Kidney epithelial cell (primary cell): ENCODE measurements at regions not wholly inside any gene's neighbourhood (a gene's known extent, or its start where the extent isn't known, plus 50 kb on each side); places are given as distances from the start of the nearest gene placed in this dataset.

Source experiments
- DNase-seq: peaks from one replicate; pipeline ENCODE4 v3.0.0-alpha.2; 2010; ENCODE audit warnings: low read depth
- H3K27me3 ChIP-seq: 2 replicates; pipeline ENCODE4 v1.6.0; 2011; ENCODE audit warnings: low read length; ENCODE audit not compliant: control insufficient read depth, insufficient read depth
- H3K36me3 ChIP-seq: 2 replicates; pipeline ENCODE4 v1.5.1; 2011; ENCODE audit warnings: low read length; ENCODE audit not compliant: control insufficient read depth, insufficient read depth
- H3K4me3 ChIP-seq: 2 replicates; pipeline ENCODE4 v1.5.1; 2011; ENCODE audit warnings: low read depth, mild to moderate bottlenecking, control low read depth, low read length
- TF ChIP-seq, protein P1 (sequence below): IDR thresholded peaks from 2 replicates; pipeline ENCODE4 v1.5.1; 2011; ENCODE audit warnings: mild to moderate bottlenecking, moderate library complexity, low read length, control low read depth, inconsistent platforms; ENCODE audit not compliant: insufficient read depth, poor library complexity, severe bottlenecking

- H3K27me3 ChIP-seq = no peaks in the 10 kb centered on the region
- H3K36me3 ChIP-seq = no peaks in the 10 kb centered on the region
- TF ChIP-seq, protein P1, sequence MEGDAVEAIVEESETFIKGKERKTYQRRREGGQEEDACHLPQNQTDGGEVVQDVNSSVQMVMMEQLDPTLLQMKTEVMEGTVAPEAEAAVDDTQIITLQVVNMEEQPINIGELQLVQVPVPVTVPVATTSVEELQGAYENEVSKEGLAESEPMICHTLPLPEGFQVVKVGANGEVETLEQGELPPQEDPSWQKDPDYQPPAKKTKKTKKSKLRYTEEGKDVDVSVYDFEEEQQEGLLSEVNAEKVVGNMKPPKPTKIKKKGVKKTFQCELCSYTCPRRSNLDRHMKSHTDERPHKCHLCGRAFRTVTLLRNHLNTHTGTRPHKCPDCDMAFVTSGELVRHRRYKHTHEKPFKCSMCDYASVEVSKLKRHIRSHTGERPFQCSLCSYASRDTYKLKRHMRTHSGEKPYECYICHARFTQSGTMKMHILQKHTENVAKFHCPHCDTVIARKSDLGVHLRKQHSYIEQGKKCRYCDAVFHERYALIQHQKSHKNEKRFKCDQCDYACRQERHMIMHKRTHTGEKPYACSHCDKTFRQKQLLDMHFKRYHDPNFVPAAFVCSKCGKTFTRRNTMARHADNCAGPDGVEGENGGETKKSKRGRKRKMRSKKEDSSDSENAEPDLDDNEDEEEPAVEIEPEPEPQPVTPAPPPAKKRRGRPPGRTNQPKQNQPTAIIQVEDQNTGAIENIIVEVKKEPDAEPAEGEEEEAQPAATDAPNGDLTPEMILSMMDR = no peak
- H3K4me3 ChIP-seq = no peak overlapping the region
- DNase-seq = no peak
These were observed 429.1 kb downstream of the RNF144A start for GRCh38 chr2:7346336-7346735.

GRCh38 chr2:7348761-7349160 is 431.5 kb downstream of the RNF144A start:
- H3K4me3 ChIP-seq = no peak overlapping the region
- TF ChIP-seq, protein P1 = no peak
- DNase-seq = no peak
- no peaks in the 10 kb centered on the region for H3K36me3 ChIP-seq
- H3K27me3 ChIP-seq = no peaks in the 10 kb centered on the region

GRCh38 chr2:7352191-7352590 is 435.0 kb downstream of the RNF144A start:
- DNase-seq = no peak
- H3K27me3 ChIP-seq = no peaks in the 10 kb centered on the region
- no peaks in the 10 kb centered on the region for H3K36me3 ChIP-seq
- H3K4me3 ChIP-seq = no peak overlapping the region
- TF ChIP-seq, protein P1 = no peak

GRCh38 chr2:7353571-7353970 is 436.4 kb downstream of the RNF144A start:
- H3K27me3 ChIP-seq = no peaks in the 10 kb centered on the region
- no peak overlapping the region for H3K4me3 ChIP-seq
- no peaks in the 10 kb centered on the region for H3K36me3 ChIP-seq
- TF ChIP-seq, protein P1 = no peak
- no peak for DNase-seq

DNA sequence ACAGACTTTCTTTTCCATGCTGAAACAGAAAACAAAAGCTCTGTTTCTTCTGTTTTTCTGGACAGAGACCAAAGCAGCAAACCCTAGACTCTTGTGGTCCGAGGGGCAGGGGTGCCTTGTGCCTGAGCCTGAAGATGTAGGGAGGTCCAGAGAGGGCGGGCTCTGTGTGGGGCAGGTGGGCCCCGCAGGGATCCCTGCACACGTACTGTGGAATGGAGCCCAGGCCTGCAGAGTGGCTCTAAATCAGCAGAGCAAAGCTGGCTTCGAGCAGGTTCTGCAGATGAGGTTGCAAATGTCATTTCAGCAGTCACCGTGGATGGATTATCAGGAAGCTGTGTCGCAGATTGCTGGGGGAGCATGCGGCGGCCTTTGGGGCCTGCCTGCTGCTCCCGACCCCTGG is 438.6 kb downstream of the RNF144A start:
- TF ChIP-seq, protein P1 = no peak
- H3K27me3 ChIP-seq = no peaks in the 10 kb centered on the region
- DNase-seq = no peak

GRCh38 chr2:7356909-7357584 is 439.8 kb downstream of the RNF144A start:
- H3K27me3 ChIP-seq = no peaks in the 10 kb centered on the region
- H3K36me3 ChIP-seq = no peaks in the 10 kb centered on the region
- TF ChIP-seq, protein P1 = no peak
- no peak for DNase-seq
- no peak overlapping the region for H3K4me3 ChIP-seq

More for the DNA sequence above, 438.6 kb downstream of the RNF144A start:
- Histone ChIP-seq H3K4me3 (no peak overlapping the region), H3K36me3 (no peaks in the 10 kb centered on the region)
